KMS-11 (cell line): ENCODE measurements at regions not wholly inside any gene's neighbourhood (a gene's known extent, or its start where the extent isn't known, plus 50 kb on each side); places are given as distances from the start of the nearest gene placed in this dataset.
"Not testable (repeated sequence)": the region's sequence is repeated elsewhere in the genome, so short reads cannot be mapped to it uniquely, and the experiment has no call there.

ENCODE experiments used
- H2AFZ ChIP-seq: fragments of 200-600 bp; sonication (generic); 2 replicates; pipeline ENCODE4 v1.6.1; 2016; ENCODE audit warnings: antibody characterized with exemption, mixed run types, low read depth
- H3K27ac ChIP-seq: fragments of 200-600 bp; sonication (generic); 2 replicates; pipeline ENCODE4 v1.6.1; 2016; ENCODE audit warnings: mild to moderate bottlenecking, mixed run types
- H3K27me3 ChIP-seq: fragments of 200-600 bp; sonication (generic); 2 replicates; pipeline ENCODE4 v1.6.1; 2017; ENCODE audit warnings: mild to moderate bottlenecking, low read depth, mixed run types, moderate library complexity; ENCODE audit not compliant: insufficient read depth
- H3K36me3 ChIP-seq: fragments of 200-600 bp; sonication (generic); 2 replicates; pipeline ENCODE4 v1.6.1; 2017; ENCODE audit warnings: mild to moderate bottlenecking, mixed run types; ENCODE audit not compliant: insufficient read depth
- H3K4me1 ChIP-seq: fragments of 200-600 bp; sonication (generic); 2 replicates; pipeline ENCODE4 v1.6.1; 2016; ENCODE audit warnings: mild to moderate bottlenecking, low read depth, mixed run types; ENCODE audit not compliant: poor library complexity, severe bottlenecking
- H3K4me2 ChIP-seq: fragments of 200-600 bp; sonication (generic); 2 replicates; pipeline ENCODE4 v1.7.0; 2016; ENCODE audit warnings: mild to moderate bottlenecking, mixed run types
- H3K4me3 ChIP-seq: fragments of 200-600 bp; sonication (generic); IDR thresholded peaks from 2 replicates; pipeline ENCODE4 v1.6.1; 2017; ENCODE audit warnings: low read depth, low read length, mixed read lengths; ENCODE audit not compliant: insufficient read depth
- H3K79me2 ChIP-seq: fragments of 200-600 bp; sonication (generic); 2 replicates; pipeline ENCODE4 v1.6.1; 2016; ENCODE audit warnings: low read depth, mixed run types; ENCODE audit not compliant: insufficient read depth
- H3K9ac ChIP-seq: fragments of 200-600 bp; sonication (generic); 2 replicates; pipeline ENCODE4 v1.6.1; 2016; ENCODE audit warnings: mild to moderate bottlenecking, mixed run types
- H4K20me1 ChIP-seq: fragments of 200-600 bp; sonication (generic); 2 replicates; pipeline ENCODE4 v1.6.1; 2016; ENCODE audit warnings: mild to moderate bottlenecking, mixed run types; ENCODE audit not compliant: insufficient read depth
- CTCF ChIP-seq: fragments of 200-600 bp; sonication (generic); conservative IDR thresholded peaks from 2 replicates; pipeline ENCODE4 v1.6.1; 2017; ENCODE audit warnings: low read depth, mild to moderate bottlenecking, antibody characterized with exemption, low read length, moderate library complexity, mixed read lengths

DNA sequence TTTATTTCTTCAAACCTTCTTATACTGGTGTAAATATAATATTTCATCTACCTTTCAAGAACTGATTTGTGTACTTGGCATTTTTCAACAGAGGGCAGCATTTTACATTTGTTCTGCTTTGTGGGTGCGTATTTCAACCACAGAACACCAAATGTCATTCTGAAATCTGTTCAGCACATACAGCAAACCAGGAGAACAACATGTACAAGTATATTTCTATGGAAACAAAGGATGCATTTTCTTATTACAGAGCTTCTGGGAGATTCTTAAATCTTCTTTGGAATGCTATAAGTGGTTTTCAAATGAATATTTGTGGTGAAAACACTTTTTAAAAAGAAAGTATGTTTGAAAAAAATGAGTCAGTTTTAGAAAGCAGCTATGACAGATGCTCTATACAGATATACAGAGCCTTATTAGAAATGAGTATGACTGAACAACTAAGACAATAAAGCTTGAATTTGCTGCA, 946.0 kb downstream of the FAM181B start:
- Histone ChIP-seq H3K36me3 (no peaks in the 10 kb centered on the region), H2AFZ (no peak overlapping the region), H4K20me1 (no peaks in the 10 kb centered on the region), H3K9ac (no peak overlapping the region), H3K4me3 (no peak overlapping the region), H3K4me1 (no peaks in the 10 kb centered on the region), H3K4me2 (no peak overlapping the region), H3K27ac (no peak overlapping the region), H3K27me3 (no peaks in the 10 kb centered on the region), H3K79me2 (no peaks in the 10 kb centered on the region)
- peak; percentile 45; the same call in 1 of the 2 replicates for TF ChIP-seq CTCF

DNA sequence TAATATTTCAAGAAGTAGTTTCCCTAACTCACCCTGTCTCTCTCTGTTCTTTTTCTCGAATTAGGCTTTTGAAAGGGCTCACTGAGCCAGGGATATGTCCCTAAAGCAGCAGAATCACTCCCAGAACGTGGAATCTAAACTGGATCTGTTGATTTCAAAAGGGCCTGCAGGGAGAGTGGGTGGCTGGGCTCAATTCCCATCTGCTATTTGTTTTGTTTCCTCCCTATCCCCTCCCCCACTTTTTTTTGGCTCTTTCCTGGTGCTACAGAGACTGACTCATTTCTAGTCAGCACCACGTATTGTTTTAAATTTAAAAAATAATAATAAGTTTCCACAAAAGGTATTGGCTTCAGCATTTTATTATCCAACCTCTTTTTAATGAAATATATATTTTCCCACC, 961.5 kb downstream of the FAM181B start:
- Histone ChIP-seq H3K9ac (no peak overlapping the region), H4K20me1 (no peaks in the 10 kb centered on the region), H3K4me2 (no peak overlapping the region), H3K27ac (no peak overlapping the region), H3K4me3 (no peak overlapping the region), H2AFZ (no peak overlapping the region), H3K36me3 (no peaks in the 10 kb centered on the region), H3K4me1 (no peaks in the 10 kb centered on the region), H3K79me2 (no peaks in the 10 kb centered on the region), H3K27me3 (no peaks in the 10 kb centered on the region)
- no peak for TF ChIP-seq CTCF

- not testable (repeated sequence) for H4K20me1 ChIP-seq, H3K4me2 ChIP-seq, H3K4me3 ChIP-seq, H3K79me2 ChIP-seq, H3K36me3 ChIP-seq, H3K27me3 ChIP-seq, H3K4me1 ChIP-seq, H3K27ac ChIP-seq, H2AFZ ChIP-seq, H3K9ac ChIP-seq
These were observed 963.8 kb downstream of the FAM181B start for GRCh38 chr11:81769906-81770305.

- no peaks in the 10 kb centered on the region for H3K36me3 ChIP-seq
- no peak overlapping the region for H3K4me3 ChIP-seq
- no peaks in the 10 kb centered on the region for H4K20me1 ChIP-seq
- H3K4me2 ChIP-seq = no peak overlapping the region
- H3K9ac ChIP-seq = no peak overlapping the region
- no peak overlapping the region for H3K27ac ChIP-seq
- TF ChIP-seq CTCF = no peak
- no peaks in the 10 kb centered on the region for H3K27me3 ChIP-seq
- no peaks in the 10 kb centered on the region for H3K4me1 ChIP-seq
- H2AFZ ChIP-seq = no peak overlapping the region
- no peaks in the 10 kb centered on the region for H3K79me2 ChIP-seq
These were observed 976.6 kb downstream of the FAM181B start for GRCh38 chr11:81756864-81757595.

DNA sequence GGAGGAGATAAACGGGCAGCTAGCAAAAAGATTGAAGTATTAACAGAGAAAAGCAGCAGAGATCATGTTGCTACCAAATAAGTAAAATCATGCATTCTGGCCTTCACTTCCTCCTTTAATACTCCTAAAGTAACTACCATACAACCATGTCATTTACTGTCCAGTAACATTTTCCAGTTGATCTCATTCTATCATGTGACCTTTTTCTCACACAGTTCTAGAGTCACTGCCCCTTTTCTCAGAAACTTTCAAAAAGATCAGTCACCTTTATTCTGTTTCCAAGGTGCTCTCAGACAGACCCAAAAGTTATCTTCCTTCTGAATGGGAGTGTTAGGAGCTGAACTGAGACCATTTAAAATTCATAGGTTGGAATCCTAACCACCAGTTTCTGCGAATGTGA, 984.4 kb downstream of the FAM181B start:
- TF ChIP-seq CTCF = no peak
- no peaks in the 10 kb centered on the region for H3K36me3 ChIP-seq
- H3K4me3 ChIP-seq = no peak overlapping the region
- H3K9ac ChIP-seq = no peak overlapping the region
- no peaks in the 10 kb centered on the region for H4K20me1 ChIP-seq
- H2AFZ ChIP-seq = no peak overlapping the region
- H3K79me2 ChIP-seq = no peaks in the 10 kb centered on the region
- no peak overlapping the region for H3K27ac ChIP-seq
- H3K27me3 ChIP-seq = no peaks in the 10 kb centered on the region
- no peaks in the 10 kb centered on the region for H3K4me1 ChIP-seq
- H3K4me2 ChIP-seq = no peak overlapping the region
